Liver (tissue), 8 donors: ENCODE measurements at regions not wholly inside any gene's neighbourhood (a gene's known extent, or its start where the extent isn't known, plus 50 kb on each side); places are given as distances from the start of the nearest gene placed in this dataset.

Experiments used
- DNase-seq: peaks from one replicate; pipeline ENCODE4 v3.0.0-alpha.2; 2017; ENCODE audit warnings: low spot score
- H3K27ac ChIP-seq, 2 donors: one replicate each; pipeline ENCODE4 v1.7.0; 2013; ENCODE audit warnings: inconsistent platforms in 2 of 2, low read length in 2 of 2, control low read depth in 1 of 2, low read depth in 1 of 2, mild to moderate bottlenecking in 1 of 2
- H3K27me3 ChIP-seq, 4 donors: one replicate each; pipeline versions ENCODE4 v1.6.1 to v1.7.0; 2013; ENCODE audit warnings: low read length in 3 of 4, inconsistent platforms in 1 of 4, mild to moderate bottlenecking in 1 of 4, moderate library complexity in 1 of 4; ENCODE audit not compliant: control insufficient read depth in 4 of 4, insufficient read depth in 4 of 4
- H3K36me3 ChIP-seq, 4 donors: one replicate each; pipeline versions ENCODE4 v1.6.1 to v1.7.0; 2013; ENCODE audit warnings: low read length in 3 of 4, mild to moderate bottlenecking in 3 of 4, low read depth in 1 of 4, moderate library complexity in 1 of 4; ENCODE audit not compliant: control insufficient read depth in 4 of 4, insufficient read depth in 3 of 4
- H3K4me1 ChIP-seq, 4 donors: one replicate each; pipeline versions ENCODE4 v1.6.1 to v1.7.0; 2013; ENCODE audit warnings: low read length in 3 of 4, mild to moderate bottlenecking in 3 of 4, moderate library complexity in 1 of 4; ENCODE audit not compliant: control insufficient read depth in 4 of 4, insufficient read depth in 4 of 4
- H3K4me3 ChIP-seq, 3 donors: one replicate each; pipeline versions ENCODE4 v1.6.1 to v1.7.0; 2013; ENCODE audit warnings: low read length in 3 of 3, control low read depth in 1 of 3, low read depth in 1 of 3, mild to moderate bottlenecking in 1 of 3
- H3K9ac ChIP-seq, 2 donors: one replicate each; pipeline ENCODE4 v1.7.0; 2013; ENCODE audit warnings: low read length in 2 of 2, mild to moderate bottlenecking in 2 of 2, moderate library complexity in 2 of 2, control low read depth in 1 of 2, low read depth in 1 of 2
- H3K9me3 ChIP-seq, 4 donors: one replicate each; pipeline versions ENCODE4 v1.6.1 to v1.7.0; 2013; ENCODE audit warnings: low read length in 3 of 4; ENCODE audit not compliant: control insufficient read depth in 4 of 4
- CTCF ChIP-seq: fragments of 150-350 bp; IDR thresholded peaks from 2 replicates; pipeline ENCODE4 v1.5.1; 2017; ENCODE audit warnings: improper control_type of control experiment, low read depth, low read length; ENCODE audit not compliant: missing input control
- FOXA1 ChIP-seq: IDR thresholded peaks from 2 replicates; pipeline ENCODE4 v1.6.1; 2016; ENCODE audit warnings: antibody characterized with exemption
- FOXA2 ChIP-seq: IDR thresholded peaks from 2 replicates; pipeline ENCODE4 v1.6.1; 2016; ENCODE audit warnings: antibody characterized with exemption
- GABPA ChIP-seq, 2 donors: IDR thresholded peaks in 1 of 2; conservative IDR thresholded peaks in 1 of 2; 2 replicates each; pipeline ENCODE4 v1.6.1; 2016; ENCODE audit warnings: antibody characterized with exemption in 2 of 2, mild to moderate bottlenecking in 1 of 2, moderate library complexity in 1 of 2
- HNF4G ChIP-seq: IDR thresholded peaks from 2 replicates; pipeline ENCODE4 v1.6.1; 2016; ENCODE audit warnings: antibody characterized with exemption
- JUND ChIP-seq, 2 donors: IDR thresholded peaks; 2 replicates each; pipeline ENCODE4 v1.6.1; 2016; ENCODE audit warnings: antibody characterized with exemption in 2 of 2
- NR2F2 ChIP-seq: IDR thresholded peaks from 2 replicates; pipeline ENCODE4 v1.6.1; 2016; ENCODE audit warnings: antibody characterized with exemption
- RAD21 ChIP-seq, 2 donors: IDR thresholded peaks; 2 replicates each; pipeline ENCODE4 v1.6.1; 2016; ENCODE audit warnings: antibody characterized with exemption in 2 of 2, mild to moderate bottlenecking in 2 of 2
- SP1 ChIP-seq: IDR thresholded peaks from 2 replicates; pipeline ENCODE4 v1.6.1; 2018; ENCODE audit warnings: antibody characterized with exemption, mild to moderate bottlenecking
- TAF1 ChIP-seq: conservative IDR thresholded peaks from 2 replicates; pipeline ENCODE4 v1.6.1; 2016; ENCODE audit warnings: antibody characterized with exemption, mild to moderate bottlenecking
- YY1 ChIP-seq: IDR thresholded peaks from 2 replicates; pipeline ENCODE4 v1.6.1; 2016; ENCODE audit warnings: antibody characterized with exemption, mild to moderate bottlenecking
- ZBTB33 ChIP-seq: IDR thresholded peaks from 2 replicates; pipeline ENCODE4 v1.6.1; 2016; ENCODE audit warnings: antibody characterized with exemption
- WGBS: extraction: QIAGEN DNeasy Blood & Tissue Kit; methylation state at CpG from one replicate; pipeline ENCODE4 v1.1.7; 2013; 5-methylcytosine and 5-hydroxymethylcytosine counted together
- TF ChIP-seq, protein P1 (sequence below): IDR thresholded peaks from 2 replicates; pipeline ENCODE4 v1.6.1; 2016; ENCODE audit warnings: antibody characterized with exemption
- donor health status: healthy.
- donor health status: healthy.
- donor health status: healthy.
- donor health status: healthy.
- donor health status: healthy.

DNA sequence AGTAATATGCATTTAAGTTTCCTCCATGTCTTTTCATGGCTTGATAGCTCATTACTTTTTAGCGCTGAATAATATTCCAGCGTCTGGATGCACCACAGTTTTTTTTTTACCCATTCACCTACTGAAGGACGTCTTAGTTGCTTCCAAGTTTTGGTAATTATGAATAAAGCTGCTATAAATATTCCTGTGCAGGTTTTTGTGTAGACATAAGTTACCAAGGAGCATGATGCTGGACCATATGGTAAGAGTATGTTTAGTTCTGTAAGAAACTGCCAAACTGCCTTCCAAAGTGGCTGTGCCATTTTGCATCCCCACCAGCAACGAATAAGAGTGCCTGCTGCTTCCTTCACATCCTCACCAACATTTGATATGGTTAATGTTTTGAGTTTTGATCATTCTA, 195.6 kb downstream of the PIK3R1 start (continued):
- no peak for TF ChIP-seq RAD21 (IDR thresholded peaks at IDR 0.05)
- TF ChIP-seq NR2F2: no peak

DNA sequence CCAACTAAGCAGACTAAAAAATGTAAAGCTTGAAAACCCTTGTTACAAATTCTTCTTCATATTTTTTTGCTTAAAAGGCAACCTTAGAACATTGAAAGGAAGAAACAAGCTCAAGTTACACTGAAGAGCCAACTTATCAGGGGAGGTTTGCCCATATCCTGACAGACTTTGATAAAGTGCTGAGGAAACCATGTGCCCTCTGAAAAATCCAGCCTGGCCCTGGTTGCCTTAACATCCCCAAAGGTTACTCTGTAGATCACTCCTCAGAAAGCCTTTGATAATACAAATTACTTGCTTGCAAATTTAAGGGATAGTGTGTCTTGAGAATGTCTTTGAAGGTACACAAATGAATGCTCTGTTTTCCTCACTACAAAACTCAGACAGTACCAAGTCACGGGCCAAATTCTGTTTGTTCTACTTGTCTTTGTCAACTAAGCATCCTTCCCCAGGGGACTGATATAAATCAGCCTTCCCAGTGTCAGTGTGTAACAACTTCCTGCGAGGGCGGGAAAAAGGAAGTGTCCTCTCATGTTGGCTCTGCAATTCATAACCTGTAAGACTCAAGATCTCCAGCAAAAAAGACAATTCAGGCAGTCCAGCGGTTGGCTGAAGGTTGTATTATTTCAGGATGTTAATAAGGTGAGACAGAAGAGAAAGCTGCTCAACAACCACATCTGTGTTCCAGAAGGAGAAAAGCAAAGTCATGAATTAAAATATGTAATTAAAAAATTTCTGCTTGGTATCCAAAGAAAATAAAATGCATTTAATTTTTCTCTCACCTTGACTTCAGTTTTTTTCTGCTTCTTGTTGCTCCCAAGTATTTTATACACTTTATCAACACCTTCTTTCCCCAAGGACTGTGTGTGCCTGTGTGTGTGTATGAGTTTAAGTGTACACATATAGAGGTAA, 199.9 kb downstream of the PIK3R1 start:
- H3K27ac ChIP-seq: no peak overlapping the region
- H3K9me3 ChIP-seq: no peaks in the 10 kb centered on the region
- DNase-seq: no peak
- H3K4me1 ChIP-seq: no peaks in the 10 kb centered on the region
- H3K9ac ChIP-seq: no peak overlapping the region
- no peaks in the 10 kb centered on the region for H3K27me3 ChIP-seq
- TF ChIP-seq SP1 (no peak), FOXA1 (no peak), HNF4G (no peak), FOXA2 (no peak), NR2F2 (no peak), ZBTB33 (no peak), YY1 (no peak), JUND (IDR thresholded peaks at IDR 0.05) (no peak), CTCF (no peak), RAD21 (IDR thresholded peaks at IDR 0.05) (no peak), TAF1 (no peak)
- TF ChIP-seq, protein P1, sequence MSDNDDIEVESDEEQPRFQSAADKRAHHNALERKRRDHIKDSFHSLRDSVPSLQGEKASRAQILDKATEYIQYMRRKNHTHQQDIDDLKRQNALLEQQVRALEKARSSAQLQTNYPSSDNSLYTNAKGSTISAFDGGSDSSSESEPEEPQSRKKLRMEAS: no peak
- WGBS: 70% methylated on average over 4 of the region's 4 CpGs
- H3K36me3 ChIP-seq: peaks cover 0 to 4% (median 0%) of the 10 kb centered on the region in 4 donors
- H3K4me3 ChIP-seq: no peak overlapping the region

GRCh38 chr5:68416714-68417113, 201.2 kb downstream of the PIK3R1 start:
- 99% methylated on average over 1 of the region's 1 CpG for WGBS
- no peaks in the 10 kb centered on the region for H3K27me3 ChIP-seq
- no peak overlapping the region for H3K4me3 ChIP-seq
- no peak for TF ChIP-seq FOXA1
- TF ChIP-seq SP1: no peak
- no peak for TF ChIP-seq GABPA (IDR thresholded peaks at IDR 0.05 in 1 of 2, conservative IDR thresholded peaks at IDR 0.05 in 1 of 2)
- TF ChIP-seq ZBTB33: no peak
- TF ChIP-seq, protein P1: no peak
- no peaks in the 10 kb centered on the region for H3K9me3 ChIP-seq
- no peak for DNase-seq
- no peak overlapping the region for H3K9ac ChIP-seq
- H3K36me3 ChIP-seq: peaks cover 0 to 4% (median 0%) of the 10 kb centered on the region in 4 donors
- H3K4me1 ChIP-seq: no peaks in the 10 kb centered on the region
- H3K27ac ChIP-seq: no peak overlapping the region
